ENCODE measurements at regions not wholly inside any gene's neighbourhood (a gene's known extent, or its start where the extent isn't known, plus 50 kb on each side); places are given as distances from the start of the nearest gene placed in this dataset.

DNA sequence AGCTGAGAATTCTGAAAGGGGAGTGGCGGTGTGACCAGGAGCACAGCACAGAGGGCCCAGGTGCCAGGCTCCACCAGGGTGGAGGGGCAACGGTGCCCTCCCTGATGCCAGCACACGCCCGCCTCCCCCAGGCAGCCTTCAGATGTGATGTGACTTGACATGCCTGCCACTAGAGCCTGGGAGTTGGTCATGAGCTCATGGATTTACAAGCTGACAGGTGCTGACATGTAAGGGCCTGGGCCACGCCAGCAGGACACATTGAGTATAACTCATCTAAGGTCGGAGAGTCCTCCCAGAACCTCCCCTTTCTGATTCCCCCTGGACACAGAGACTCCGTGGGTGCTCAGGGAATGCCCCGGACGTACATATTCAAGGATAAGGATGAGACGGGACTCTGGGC lies 74.2 kb downstream of the LSM5 start:
- TF ChIP-seq, protein P1, sequence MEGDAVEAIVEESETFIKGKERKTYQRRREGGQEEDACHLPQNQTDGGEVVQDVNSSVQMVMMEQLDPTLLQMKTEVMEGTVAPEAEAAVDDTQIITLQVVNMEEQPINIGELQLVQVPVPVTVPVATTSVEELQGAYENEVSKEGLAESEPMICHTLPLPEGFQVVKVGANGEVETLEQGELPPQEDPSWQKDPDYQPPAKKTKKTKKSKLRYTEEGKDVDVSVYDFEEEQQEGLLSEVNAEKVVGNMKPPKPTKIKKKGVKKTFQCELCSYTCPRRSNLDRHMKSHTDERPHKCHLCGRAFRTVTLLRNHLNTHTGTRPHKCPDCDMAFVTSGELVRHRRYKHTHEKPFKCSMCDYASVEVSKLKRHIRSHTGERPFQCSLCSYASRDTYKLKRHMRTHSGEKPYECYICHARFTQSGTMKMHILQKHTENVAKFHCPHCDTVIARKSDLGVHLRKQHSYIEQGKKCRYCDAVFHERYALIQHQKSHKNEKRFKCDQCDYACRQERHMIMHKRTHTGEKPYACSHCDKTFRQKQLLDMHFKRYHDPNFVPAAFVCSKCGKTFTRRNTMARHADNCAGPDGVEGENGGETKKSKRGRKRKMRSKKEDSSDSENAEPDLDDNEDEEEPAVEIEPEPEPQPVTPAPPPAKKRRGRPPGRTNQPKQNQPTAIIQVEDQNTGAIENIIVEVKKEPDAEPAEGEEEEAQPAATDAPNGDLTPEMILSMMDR (IDR thresholded peaks at IDR 0.05; ENCODE audit: low read depth, low read length, poor library complexity, severe bottlenecking): no peak
- no peak for TF ChIP-seq EZH2phosphoT487 (IDR thresholded peaks at IDR 0.05; ENCODE audit: borderline replicate concordance, low read length)

Data from DOHH2 (cell line).